HCT116 (cell line): ENCODE measurements at regions not wholly inside any gene's neighbourhood (a gene's known extent, or its start where the extent isn't known, plus 50 kb on each side); places are given as distances from the start of the nearest gene placed in this dataset.

ENCODE experiments used
- ATAC-seq: fragments of 200-7000 bp; cut with Tn5 transposase; 2 replicates; pipeline ENCODE4 v1.9.1; 2020; ENCODE audit warnings: mild to moderate bottlenecking, moderate library complexity
- BruUV-seq: library from RNA; stranded (reverse); fragments of 400-500 nt; replicated peaks from 2 replicates; lab custom pipeline; 2021; lab: Mats Ljungman, UMichigan
- CTCF ChIA-PET: fragments of 300-600 bp; sonication (Branson Sonifier 250); formaldehyde crosslinking; loops from one replicate; lab custom pipeline; 2021; ENCODE audit warnings: antibody characterized with exemption; lab: Charles Lee
- POLR2A ChIA-PET: fragments of 300-600, 350-600 bp; sonication (Branson Sonifier 250); formaldehyde crosslinking; loops from one replicate; lab custom pipeline; 2021; ENCODE audit warnings: antibody characterized with exemption; lab: Charles Lee
- RAD21 ChIA-PET, 2 experiments: fragments of 300-600 bp; sonication (Branson Sonifier 250); formaldehyde crosslinking; loops; one replicate each; lab custom pipeline; 2023; ENCODE audit warnings: low total read pairs in 2 of 2; ENCODE audit not compliant: uncharacterized antibody in 2 of 2, unreplicated experiment in 2 of 2, low non-redundant PET in 1 of 2; lab: Charles Lee
- DNase-seq: peaks from one replicate; pipeline ENCODE4 v3.0.0-alpha.2; 2010; ENCODE audit warnings: low read depth, low spot score
- H2AFZ ChIP-seq: fragments of 200-600 bp; shearing (Covaris generic), sonication (generic); 2 replicates; pipeline ENCODE4 v1.6.1; 2017; ENCODE audit warnings: low read depth, mixed run types, mixed read lengths, antibody characterized with exemption, low read length; ENCODE audit not compliant: poor library complexity, severe bottlenecking
- H3K27ac ChIP-seq: 2 replicates; pipeline ENCODE4 v1.5.1; 2012; ENCODE audit warnings: low read depth, low read length
- H3K27me3 ChIP-seq: fragments of 200-600 bp; sonication (generic); 2 replicates; pipeline ENCODE4 v1.6.1; 2016; ENCODE audit warnings: mixed run types, low read length, mixed read lengths; ENCODE audit not compliant: insufficient read depth
- H3K36me3 ChIP-seq, 2 experiments: fragments of 200-500 bp in 1 of 2; fragments of 200-600 bp in 1 of 2; sonication (Bioruptor generic) in 1 of 2; sonication (generic) in 1 of 2; 2 replicates each; pipeline versions ENCODE4 v1.5.1 to v1.6.1; 2014 to 2016; ENCODE audit warnings: low read length in 2 of 2, inconsistent platforms in 1 of 2, mixed read lengths in 1 of 2, mixed run types in 1 of 2; ENCODE audit not compliant: insufficient read depth in 2 of 2, control insufficient read depth in 1 of 2
- H3K4me1 ChIP-seq, 2 experiments: fragments of 200-600 bp in 1 of 2; sonication (generic) in 1 of 2; 2 replicates each; pipeline versions ENCODE4 v1.5.1 to v1.6.1; 2012 to 2017; ENCODE audit warnings: low read length in 2 of 2, inconsistent platforms in 1 of 2, mild to moderate bottlenecking in 1 of 2, mixed read lengths in 1 of 2, mixed run types in 1 of 2, moderate library complexity in 1 of 2; ENCODE audit not compliant: insufficient read depth in 2 of 2, control insufficient read depth in 1 of 2
- H3K4me2 ChIP-seq: fragments of 200-600 bp; sonication (generic); 2 replicates; pipeline ENCODE4 v1.6.1; 2017; ENCODE audit warnings: mixed run types, low read length, mixed read lengths
- H3K4me3 ChIP-seq, 2 experiments: fragments of 200-600 bp in 1 of 2; sonication (generic) in 1 of 2; replicated peaks in 1 of 2; 2 replicates each; pipeline ENCODE4 v1.5.1; 2011 to 2016; ENCODE audit warnings: low read length in 2 of 2, control low read depth in 1 of 2, low read depth in 1 of 2, mild to moderate bottlenecking in 1 of 2, mixed read lengths in 1 of 2, mixed run types in 1 of 2
- H3K79me2 ChIP-seq: fragments of 200-600 bp; sonication (generic); 2 replicates; pipeline ENCODE4 v1.6.1; 2017; ENCODE audit warnings: mild to moderate bottlenecking, mixed run types, low read length, moderate library complexity, mixed read lengths; ENCODE audit not compliant: insufficient read depth
- H3K9ac ChIP-seq: fragments of 200-600 bp; sonication (generic); 2 replicates; pipeline ENCODE4 v1.6.1; 2016; ENCODE audit warnings: low read length, mixed read lengths
- H3K9me2 ChIP-seq: fragments of 200-600 bp; sonication (generic), shearing (Covaris generic); 2 replicates; pipeline ENCODE4 v1.6.1; 2017; ENCODE audit warnings: mixed run types, mild to moderate bottlenecking, moderate library complexity; ENCODE audit not compliant: insufficient read depth
- H3K9me3 ChIP-seq, 2 experiments: fragments of 200-500 bp in 1 of 2; fragments of 200-600 bp in 1 of 2; sonication (Bioruptor generic) in 1 of 2; sonication (generic) in 1 of 2; 2 replicates each; pipeline ENCODE4 v1.6.1; 2014 to 2017; ENCODE audit warnings: low read length in 2 of 2, mixed read lengths in 2 of 2, inconsistent platforms in 1 of 2, low read depth in 1 of 2, mild to moderate bottlenecking in 1 of 2, mixed run types in 1 of 2, moderate library complexity in 1 of 2; ENCODE audit not compliant: control insufficient read depth in 1 of 2, insufficient read depth in 1 of 2
- H4K20me1 ChIP-seq: fragments of 200-600 bp; sonication (generic), shearing (Covaris generic); 2 replicates; pipeline ENCODE4 v1.6.1; 2017; ENCODE audit warnings: mixed run types, mild to moderate bottlenecking, moderate library complexity; ENCODE audit not compliant: insufficient read depth
- ATF3 ChIP-seq: IDR thresholded peaks from 2 replicates; pipeline ENCODE4 v1.6.1; 2012
- CBX3 ChIP-seq: IDR thresholded peaks from 2 replicates; pipeline ENCODE4 v1.6.1; 2012; ENCODE audit warnings: low read depth
- CEBPB ChIP-seq: IDR thresholded peaks from 2 replicates; pipeline ENCODE4 v1.6.1; 2012; ENCODE audit warnings: low read depth
- CTCF ChIP-seq, 3 experiments: fragments of 200-600 bp in 1 of 3; sonication (generic) in 1 of 3; IDR thresholded peaks in 2 of 3; conservative IDR thresholded peaks in 1 of 3; 2 replicates each; pipeline ENCODE4 v1.5.1; 2012 to 2017; ENCODE audit warnings: low read depth in 2 of 3, low read length in 2 of 3, antibody characterized with exemption in 1 of 3, borderline replicate concordance in 1 of 3, control low read depth in 1 of 3, mild to moderate bottlenecking in 1 of 3, mixed read lengths in 1 of 3, mixed run types in 1 of 3, moderate library complexity in 1 of 3; ENCODE audit not compliant: insufficient read depth in 1 of 3
- ELF1 ChIP-seq: IDR thresholded peaks from 2 replicates; pipeline ENCODE4 v1.6.1; 2012; ENCODE audit warnings: low read depth, borderline replicate concordance
- MAX ChIP-seq: IDR thresholded peaks from 2 replicates; pipeline ENCODE4 v1.6.1; 2012
- RAD21 ChIP-seq: IDR thresholded peaks from 2 replicates; pipeline ENCODE4 v1.6.1; 2012; ENCODE audit warnings: low read depth, mild to moderate bottlenecking
- REST ChIP-seq: IDR thresholded peaks from 2 replicates; pipeline ENCODE4 v1.6.1; 2012; ENCODE audit warnings: low read depth
- SIN3A ChIP-seq: IDR thresholded peaks from 2 replicates; pipeline ENCODE4 v1.6.1; 2012; ENCODE audit warnings: low read depth
- SP1 ChIP-seq: IDR thresholded peaks from 2 replicates; pipeline ENCODE4 v1.6.1; 2012; ENCODE audit warnings: low read depth
- SRF ChIP-seq: IDR thresholded peaks from 2 replicates; pipeline ENCODE4 v1.6.1; 2012; ENCODE audit warnings: low read depth
- TCF7L2 ChIP-seq: IDR thresholded peaks from 2 replicates; pipeline ENCODE4 v1.7.0; 2011; ENCODE audit warnings: borderline replicate concordance, inconsistent platforms; ENCODE audit not compliant: insufficient read depth, insufficient read length; ENCODE audit errors: extremely low read depth
- YY1 ChIP-seq: IDR thresholded peaks from 2 replicates; pipeline ENCODE4 v1.6.1; 2011; ENCODE audit warnings: low read length, low read depth, moderate library complexity, mild to moderate bottlenecking; ENCODE audit not compliant: insufficient replicate concordance; ENCODE audit errors: extremely low read depth
- intact Hi-C: fragments of 100-400 bp; cut with micrococcal nuclease; formaldehyde crosslinking; loops from 2 replicates; pipeline ENCODE4 v1.10.0; 2022

- Histone ChIP-seq H3K27me3 (no peaks in the 10 kb centered on the region), H3K4me1 (no peaks in the 10 kb centered on the region), H3K4me2 (no peak overlapping the region), H3K27ac (no peak overlapping the region), H3K4me3 (no peak overlapping the region), H3K79me2 (no peaks in the 10 kb centered on the region), H3K9me2 (0 out of 2 replicates have a peak, but pooled peaks cover 4% of the 10 kb centered on the region), H3K9me3 (no peaks in the 10 kb centered on the region), H4K20me1 (no peaks in the 10 kb centered on the region), H2AFZ (no peak overlapping the region), H3K36me3 (no peaks in the 10 kb centered on the region), H3K9ac (no peak overlapping the region)
- no peak for ATAC-seq
- ChIA-PET RAD21 (no interaction called here), POLR2A (no interaction called here), CTCF (no interaction called here)
- intact Hi-C loops: no loop called here
- no TSS peak for BruUV-seq
- no peak for DNase-seq
- no peak for TF ChIP-seq MAX
- TF ChIP-seq ELF1: no peak
- TF ChIP-seq SRF: no peak
- no peak for TF ChIP-seq ATF3
- TF ChIP-seq REST: no peak
- no peak for TF ChIP-seq RAD21
- no peak for TF ChIP-seq YY1
- no peak for TF ChIP-seq CBX3
- no peak for TF ChIP-seq SP1
- TF ChIP-seq SIN3A: no peak
- TF ChIP-seq CTCF (IDR thresholded peaks at IDR 0.05 in 2 of 3, conservative IDR thresholded peaks at IDR 0.05 in 1 of 3; ENCODE audit: borderline replicate concordance in 1 of 3, insufficient read depth in 1 of 3, low read depth in 2 of 3, low read length in 2 of 3): no peak
- TF ChIP-seq CEBPB: no peak
- TF ChIP-seq TCF7L2: no peak
Measured at GRCh38 chr6:146894624-146895023, 295.9 kb downstream of the ADGB start.
